GM21723 (cell line): ENCODE measurements at regions not wholly inside any gene's neighbourhood (a gene's known extent, or its start where the extent isn't known, plus 50 kb on each side); places are given as distances from the start of the nearest gene placed in this dataset.
"Not testable (repeated sequence)": the region's sequence is repeated elsewhere in the genome, so short reads cannot be mapped to it uniquely, and the experiment has no call there.

Source experiments
- ATAC-seq: cut with Tn5 transposase; IDR thresholded peaks from one replicate; pipeline ENCODE4 v1.9.1; 2021; ENCODE audit warnings: mild to moderate bottlenecking, moderate library complexity; ENCODE audit not compliant: unreplicated experiment

DNA sequence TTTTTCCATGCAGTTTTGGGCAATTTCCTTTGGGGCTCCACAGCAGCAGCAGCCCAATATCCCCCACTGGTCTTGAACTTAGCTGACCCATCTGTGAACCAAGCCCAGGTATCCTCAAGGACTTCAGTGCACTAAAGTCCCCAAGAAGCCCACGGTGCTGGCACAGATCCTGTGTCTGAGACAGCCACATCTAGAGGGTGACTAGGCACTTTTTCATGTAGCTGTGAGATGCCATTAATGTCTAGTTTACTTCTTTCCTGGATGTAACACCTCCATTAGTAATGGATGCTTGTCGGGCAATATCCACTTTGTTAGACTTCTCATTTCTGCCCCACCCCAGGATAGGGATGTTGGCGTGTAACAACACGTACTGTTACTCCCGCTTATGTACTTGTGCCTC, 117.9 kb downstream of the GPCPD1 start:
- no peak for ATAC-seq

DNA sequence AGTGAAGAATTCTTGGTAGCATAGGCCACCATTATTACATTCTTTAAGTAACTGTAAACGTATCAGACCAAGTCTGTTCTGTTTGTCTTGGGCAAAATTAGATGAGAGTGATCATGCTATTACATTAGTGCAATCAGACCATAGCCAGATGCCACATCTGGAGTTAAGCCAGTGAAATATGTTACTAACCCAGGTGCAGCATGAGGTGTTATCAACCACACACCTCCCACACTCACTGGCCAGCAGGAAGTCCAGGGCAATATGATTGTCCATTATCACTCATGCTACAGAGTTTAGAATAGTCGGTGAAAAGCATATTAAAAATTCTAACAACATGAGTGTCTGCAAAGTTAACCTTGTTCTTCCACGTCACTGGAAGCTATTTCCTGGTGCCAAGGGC, 119.4 kb downstream of the GPCPD1 start:
- no peak for ATAC-seq

DNA sequence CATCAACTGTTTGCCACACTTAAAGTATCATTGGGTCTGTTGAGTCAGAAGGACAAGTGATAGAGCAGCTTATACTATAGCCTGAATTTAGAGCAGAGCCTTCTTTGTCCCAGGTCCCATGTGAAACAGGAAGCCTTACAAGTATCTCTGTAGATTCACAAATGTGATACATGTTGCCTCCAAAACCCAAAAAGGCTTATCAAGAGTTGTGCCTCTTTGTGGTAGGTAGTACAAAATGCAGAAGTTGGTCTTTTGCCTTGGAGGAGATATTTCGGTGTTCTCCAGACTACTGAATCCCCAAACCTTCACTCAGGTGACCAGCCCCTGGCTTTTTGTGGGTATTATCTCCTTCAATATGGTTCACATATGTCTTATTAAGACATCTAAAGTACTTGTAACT, 121.2 kb downstream of the GPCPD1 start:
- no peak for ATAC-seq

DNA sequence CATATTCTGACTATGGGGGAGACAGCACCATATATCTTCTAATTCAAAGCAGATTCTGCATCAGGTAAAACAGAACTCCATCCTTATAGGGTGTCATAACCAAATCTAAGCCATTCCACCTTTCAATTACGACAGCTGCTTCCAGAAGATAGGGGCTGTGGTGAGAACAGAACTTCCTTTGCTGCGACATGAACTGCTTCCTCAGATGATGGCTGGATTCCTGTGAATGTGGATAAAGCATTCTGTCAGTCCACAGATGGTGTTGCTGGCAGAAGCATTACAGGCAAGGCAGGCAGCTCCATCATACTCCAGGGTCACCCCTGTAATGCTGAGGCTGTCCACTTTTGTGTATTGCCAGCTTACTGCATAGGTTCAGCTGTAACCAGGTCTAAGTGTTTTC, 122.0 kb downstream of the GPCPD1 start:
- no peak for ATAC-seq

DNA sequence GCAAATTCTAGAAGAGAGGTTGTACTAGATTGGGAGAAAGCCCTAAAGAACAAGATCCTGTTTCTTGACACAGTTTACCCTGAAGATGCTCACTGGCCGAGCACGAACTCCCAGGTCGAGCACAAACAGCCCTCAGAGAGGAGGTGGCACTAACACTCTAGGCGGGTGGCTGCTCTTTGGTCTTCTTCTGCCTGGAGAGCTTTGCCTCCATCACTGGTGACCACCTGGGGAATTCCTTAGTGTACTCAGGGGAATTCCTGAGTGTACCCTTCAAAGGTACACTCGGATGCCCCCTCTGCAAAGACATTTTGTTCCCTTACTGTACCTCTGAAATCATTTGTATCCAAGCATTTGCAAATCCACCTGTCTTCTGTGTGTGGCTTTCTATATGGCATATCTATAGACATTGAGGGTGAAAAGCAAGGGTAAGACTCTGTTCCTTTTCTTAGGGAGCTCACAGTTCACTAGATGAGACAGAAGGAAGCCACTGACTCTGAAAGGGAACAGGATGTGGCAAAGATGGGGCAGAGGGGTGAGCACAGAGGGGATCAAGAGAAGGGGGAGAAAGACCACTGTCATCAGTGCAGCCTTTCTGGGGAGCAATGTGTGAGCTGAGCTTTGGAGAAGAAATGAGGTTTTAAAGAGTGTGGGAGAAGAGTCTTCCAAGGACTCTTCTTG, 124.3 kb downstream of the GPCPD1 start:
- ATAC-seq: no peak

DNA sequence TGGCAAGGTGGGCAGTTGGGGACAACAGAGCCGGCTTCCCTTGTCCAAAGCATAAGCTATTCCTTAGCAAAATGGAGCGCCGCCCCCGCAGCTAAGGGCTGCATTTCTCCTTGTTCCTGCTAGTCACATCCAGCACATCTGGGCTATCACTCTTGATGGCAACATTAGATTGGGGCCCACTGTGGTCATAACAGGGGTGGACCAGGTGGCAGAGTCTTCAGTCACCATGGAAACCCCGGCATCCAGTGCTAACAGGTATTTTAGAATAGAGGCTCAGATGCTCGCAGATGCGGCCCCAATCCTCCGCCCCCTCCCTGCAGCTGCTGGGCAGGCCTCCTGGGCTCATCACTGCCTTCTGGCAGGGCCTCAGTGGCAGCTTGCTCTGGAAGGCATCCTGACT, 125.9 kb downstream of the GPCPD1 start:
- no peak for ATAC-seq

DNA sequence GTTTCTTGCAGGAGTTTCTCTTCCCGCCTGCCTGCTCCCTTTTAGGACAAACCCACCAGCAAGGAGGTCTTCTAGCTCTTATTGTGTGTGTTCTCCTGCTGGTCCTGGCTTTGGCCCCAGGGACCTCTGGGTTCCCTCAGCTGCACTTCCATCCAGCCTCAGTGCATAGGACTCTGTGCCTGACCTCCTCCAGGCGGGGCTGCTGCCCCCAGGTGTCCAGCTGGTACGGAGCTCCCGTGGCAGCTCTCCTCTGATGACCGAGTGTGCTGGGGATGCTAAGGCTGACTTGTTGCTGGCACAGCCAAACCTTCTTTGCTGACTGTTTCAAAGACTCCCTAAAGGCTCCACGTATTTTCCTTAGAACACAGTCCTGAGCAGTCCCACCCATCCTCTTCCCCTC, 126.5 kb downstream of the GPCPD1 start:
- no peak for ATAC-seq

DNA sequence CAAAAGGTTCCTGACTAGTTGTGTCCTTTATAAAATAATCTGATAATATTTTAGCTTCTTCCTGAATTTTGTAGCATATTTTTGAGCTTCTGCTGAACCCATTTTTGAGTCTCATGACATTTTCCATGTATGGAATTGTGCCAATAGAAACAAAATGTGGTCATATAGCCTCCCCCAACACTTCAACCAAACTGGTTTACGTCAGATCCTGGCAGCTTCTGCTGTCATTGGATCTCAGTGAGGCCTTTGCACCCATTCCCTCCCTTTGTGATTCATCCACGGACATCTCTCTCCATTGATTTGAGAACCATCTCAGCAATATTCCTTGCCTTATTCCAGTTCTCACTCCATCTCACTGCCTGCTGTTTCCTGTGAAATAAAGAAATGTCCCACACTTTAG, 128.0 kb downstream of the GPCPD1 start:
- ATAC-seq: no peak

DNA sequence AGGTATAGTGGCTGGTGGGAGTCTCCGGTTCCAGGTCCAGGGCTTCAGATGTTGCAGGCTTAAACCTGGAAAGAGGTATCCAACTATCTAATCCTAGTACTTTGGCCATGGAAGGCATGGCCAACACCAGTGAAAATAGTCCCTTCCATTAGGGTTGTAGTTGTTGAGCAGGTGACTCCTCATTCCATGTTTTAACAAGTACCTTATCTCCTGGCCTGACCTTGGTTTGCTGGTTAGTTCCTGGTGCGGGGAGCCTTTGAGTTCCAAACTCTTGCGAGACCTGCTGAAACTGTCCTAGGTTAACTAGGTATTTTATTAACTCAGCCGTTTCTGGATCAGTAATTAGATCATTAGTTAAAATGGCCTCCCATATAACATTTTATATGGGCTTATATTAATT, 128.9 kb downstream of the GPCPD1 start:
- ATAC-seq: no peak

DNA sequence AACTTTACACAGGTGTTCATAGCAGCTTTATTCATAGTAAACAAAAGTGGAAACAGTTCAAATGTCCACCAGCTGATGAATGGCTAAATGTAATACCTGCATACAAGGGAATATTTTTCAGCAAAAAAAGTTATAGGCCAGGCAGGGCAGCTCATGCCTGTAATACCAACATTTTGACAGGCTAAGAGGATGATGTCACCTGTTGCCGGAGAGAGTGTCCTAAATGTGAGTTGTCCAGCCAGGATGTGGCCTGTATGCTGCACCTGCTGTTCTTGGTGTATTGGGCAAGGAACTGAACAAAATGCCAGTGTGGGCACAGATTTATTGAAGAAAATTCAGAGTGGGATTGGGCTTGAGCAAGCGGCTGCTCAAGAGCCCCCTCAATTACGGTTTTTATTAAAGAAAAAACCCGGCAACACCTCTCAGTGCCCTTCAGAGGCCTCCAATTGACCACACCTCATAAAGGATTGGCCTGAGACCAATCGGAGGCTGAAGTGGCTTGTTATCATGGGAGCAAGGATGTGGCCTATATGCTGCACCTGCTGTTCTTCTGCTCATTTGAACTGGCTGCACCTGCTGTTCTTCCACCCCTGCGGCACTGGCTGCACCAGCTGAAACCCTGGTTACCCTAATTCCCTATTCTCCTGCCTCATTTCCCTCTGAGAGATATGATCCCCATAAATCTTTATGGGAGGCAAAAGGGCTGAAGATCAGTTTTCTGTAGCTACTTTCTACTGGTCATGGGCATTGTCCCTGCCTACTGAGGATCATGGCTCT, 129.8 kb downstream of the GPCPD1 start:
- ATAC-seq: no peak

DNA sequence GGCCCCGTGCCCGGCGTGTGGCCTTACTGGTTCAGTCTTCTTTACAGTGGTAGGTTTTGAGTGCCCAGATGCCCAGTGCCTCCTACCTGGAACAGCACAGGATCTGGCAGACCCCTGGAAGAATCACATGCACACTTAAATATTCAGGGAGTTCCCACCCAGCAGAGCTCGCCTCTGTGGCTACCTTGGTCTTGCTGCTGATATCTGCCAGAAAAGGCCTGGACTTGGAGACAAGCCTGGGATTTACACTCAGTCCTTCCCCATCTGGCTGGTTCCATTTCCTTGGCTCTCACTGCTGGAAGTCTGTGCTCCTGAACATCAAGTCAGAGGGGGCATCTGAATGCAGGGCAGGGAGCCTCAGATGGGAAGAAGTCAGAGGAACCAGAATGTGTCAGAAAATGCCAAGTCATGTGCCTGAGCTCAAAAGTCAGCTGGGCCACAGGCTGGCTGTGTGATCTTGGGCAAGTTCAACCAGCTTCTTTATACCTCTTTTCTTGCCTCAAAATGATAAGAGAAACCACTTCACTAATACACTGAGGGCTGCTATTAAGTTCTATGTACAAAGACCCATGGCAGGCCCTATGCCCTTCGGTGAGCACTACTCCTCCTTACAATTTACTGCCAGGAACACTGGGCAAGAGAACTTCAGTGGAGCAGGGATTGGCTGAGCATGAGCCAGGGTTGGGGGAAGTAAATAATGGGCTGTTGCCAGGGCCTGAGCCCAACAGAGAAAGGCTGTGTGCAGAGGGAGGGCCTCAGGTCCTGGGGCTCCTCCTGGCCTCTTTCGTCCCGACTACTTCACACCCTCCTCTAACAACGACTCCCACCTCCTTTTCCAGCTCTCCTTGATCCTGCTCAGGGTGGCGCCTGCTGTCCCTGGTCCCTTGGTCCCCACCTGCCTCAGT, 135.9 kb downstream of the GPCPD1 start:
- no peak for ATAC-seq

DNA sequence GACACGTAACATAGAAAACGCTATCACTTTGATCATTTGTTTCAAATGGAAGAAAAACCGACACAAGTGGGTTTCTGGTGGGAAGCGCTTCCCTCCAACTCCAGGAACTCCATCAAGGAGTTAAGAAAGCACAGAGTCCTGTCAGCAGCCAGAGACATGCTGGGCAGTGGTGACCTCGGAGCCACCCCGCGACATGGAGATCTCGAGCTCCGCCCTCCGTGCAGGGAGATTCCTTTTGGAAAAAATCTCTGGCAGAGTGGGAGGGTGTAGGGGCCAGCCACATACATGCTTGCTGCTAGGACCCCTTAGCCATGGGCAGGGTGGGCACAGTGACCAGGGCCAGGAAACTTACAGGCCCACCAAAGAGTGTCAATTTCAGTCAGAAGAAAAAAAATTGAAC, 138.9 kb downstream of the GPCPD1 start:
- not testable (repeated sequence) for ATAC-seq

DNA sequence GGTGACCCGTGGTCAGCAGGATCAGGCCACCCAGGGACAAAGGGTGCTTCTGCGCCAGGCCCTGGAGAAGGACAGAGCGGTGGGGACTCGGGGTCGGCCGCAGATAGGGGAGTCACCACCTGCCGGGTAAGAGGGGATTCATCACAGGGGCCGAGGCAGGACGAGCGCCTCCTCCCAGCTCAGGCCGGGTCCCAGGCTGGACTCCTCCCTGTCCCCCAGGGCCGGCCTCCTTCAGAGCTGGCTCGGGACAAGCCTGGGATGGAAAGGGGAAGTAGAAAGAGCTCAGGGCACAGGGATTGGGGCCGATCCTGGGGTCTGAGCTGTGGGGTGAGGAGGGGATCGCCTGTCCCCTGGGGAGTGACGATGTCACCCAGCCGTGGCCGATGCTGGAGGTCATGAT, 139.4 kb downstream of the GPCPD1 start:
- ATAC-seq: no peak

DNA sequence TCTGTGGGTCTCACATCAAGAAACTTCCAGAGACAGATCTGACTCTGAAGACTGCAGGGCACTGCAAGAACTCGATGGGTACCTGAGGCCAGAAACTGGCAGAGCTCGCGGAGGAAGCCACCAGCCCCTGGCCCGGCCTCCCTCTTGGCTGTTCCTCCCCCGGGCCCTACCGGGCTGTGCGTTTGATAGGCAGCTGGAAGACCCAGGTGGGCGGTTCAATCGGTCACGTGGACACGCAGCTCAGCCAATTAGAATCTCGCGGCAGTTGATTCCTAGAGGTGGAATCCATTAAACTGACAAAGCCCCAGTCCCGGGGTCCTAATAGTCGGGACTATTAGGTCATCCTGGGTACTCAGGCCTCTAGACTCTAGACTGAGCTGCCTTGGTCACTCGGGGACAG, 139.9 kb downstream of the GPCPD1 start:
- no peak for ATAC-seq

DNA sequence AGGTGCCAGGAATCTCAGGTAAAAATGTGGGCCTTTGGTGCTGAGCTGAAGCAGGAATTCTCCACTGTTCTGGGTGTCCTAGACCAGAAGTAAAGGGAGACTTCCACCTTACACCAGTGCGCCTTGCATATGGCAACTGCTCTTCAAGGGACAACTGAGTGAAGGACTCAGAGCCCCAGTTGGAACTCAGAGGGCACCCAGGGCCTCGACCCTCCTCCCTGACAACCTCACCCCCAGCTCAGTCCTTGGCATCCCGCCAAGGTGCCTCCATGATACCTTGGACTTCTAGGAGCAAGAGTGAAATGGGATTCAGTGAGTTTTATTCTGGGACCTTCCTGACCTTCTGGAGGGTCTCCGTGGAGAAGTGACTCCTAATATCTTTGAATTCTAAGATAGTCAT, 140.3 kb downstream of the GPCPD1 start:
- no peak for ATAC-seq

DNA sequence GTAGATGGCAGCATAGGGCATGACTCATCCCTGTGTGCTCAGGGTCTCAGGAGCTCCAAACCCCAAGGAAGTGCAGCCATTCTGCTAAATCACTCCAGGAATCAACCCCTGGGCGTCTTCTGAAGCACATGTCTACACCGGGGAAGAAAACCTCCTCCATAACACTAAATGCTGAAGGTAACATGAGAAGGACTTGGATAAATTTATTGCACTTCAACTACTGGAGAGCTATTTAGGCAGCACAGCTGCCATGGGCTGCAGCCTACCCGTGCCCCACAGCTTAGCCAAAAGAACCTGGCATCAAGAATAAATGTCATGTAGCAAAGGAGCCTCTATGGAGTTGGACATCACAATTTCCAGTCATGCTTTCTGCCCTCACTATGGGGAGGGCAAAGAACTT, 141.7 kb downstream of the GPCPD1 start:
- ATAC-seq: no peak

DNA sequence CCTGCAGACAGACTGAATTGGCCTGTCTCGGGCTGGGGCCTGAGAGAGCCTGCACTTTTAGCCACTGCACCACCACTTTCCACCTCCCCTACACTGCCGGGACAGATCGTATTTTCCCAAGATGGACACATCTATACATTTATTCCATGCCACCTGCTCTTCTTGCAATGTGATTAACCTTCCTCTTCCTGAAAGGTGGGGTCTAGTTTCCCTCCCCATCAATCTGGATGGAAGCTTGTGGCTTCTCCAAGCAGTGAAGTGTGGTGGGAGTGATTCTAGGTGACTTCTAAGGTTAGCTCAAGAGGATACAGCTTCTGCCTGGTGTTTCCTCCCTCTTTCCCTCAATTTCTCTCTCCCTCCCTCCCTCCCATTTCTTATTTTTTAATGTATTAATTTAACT, 143.7 kb downstream of the GPCPD1 start:
- no peak for ATAC-seq

DNA sequence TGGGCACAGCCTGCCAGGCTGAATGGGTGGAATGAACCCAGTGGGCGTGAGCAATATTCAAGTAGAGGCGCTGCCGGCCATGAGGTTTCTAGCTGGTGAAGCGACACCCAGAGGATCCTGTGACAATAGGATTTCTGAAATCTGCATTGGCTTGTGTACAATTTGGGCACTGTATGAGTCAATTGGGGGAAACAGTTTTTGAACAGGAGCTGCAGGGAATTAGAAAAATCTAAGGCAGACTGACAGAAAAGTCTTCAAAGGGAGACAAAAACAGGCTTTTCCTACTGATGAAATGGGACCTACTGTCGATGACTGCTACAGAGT, 145.2 kb downstream of the GPCPD1 start:
- no peak for ATAC-seq

DNA sequence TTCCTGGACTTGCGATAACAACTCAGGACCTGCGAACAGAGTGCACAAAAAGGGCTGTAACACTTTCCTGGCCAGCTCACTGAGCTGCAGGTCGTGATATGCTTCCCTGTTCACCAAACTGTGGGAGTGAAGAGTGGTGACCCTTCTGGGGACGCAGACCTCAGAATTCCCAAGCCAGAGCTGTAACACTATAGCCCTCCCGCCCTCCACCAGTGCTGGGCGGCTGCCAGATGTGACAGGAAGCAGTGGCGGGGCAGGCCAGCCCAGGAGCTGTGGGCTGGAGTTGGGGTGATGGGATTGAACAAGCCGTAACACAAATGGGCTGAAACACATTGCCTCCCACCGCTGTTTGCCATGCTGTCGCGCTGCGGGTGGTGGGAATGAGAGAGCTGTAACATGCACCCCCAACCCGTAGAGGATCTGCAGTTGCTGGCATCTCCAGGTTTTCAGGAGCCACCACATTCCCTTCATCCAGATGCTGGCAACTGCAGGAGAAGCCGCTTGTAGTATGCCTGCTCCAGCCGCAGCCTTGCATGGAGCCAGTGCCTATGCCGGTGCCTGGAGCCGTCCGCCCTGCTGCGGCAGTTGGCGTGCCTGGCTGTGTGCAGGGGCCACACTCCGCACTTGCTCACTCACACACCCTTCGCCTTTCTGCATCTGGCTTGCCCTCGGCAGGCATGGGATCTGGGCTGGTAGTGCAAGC, 145.8 kb downstream of the GPCPD1 start:
- ATAC-seq: no peak

DNA sequence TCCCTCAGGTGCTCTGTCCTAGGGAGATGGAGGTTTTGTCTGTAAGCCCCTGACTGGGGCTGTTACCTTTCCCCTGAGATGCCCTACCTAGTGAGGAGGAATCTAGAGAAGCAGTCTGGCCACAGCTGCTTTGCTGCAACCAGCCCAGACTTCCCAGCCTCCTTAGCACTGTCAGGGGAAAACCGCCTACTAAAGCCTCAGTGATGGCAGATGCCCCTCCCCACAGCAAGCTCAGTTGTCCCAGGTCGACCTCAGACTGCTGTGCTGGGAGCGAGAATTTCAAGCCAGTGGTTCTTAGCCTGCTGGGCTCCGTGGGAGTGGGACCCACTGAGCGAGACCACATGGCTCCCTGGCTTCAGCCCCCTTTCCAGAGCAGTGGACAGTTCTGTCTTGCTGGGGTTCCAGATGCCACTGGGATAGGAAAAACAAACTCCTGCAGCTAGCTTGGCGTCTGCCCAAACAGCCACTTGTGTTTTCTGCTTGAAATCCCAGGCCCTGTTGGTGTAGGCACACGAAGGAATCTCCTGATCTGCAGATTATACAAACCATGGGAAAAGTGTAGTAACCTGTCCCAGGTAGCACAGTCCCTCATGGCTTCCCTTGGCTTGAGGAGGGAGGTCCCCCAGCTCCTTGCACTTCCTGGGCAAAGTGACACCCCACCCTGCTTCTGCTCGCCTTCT, 146.4 kb upstream of the PROKR2 start:
- ATAC-seq: no peak

DNA sequence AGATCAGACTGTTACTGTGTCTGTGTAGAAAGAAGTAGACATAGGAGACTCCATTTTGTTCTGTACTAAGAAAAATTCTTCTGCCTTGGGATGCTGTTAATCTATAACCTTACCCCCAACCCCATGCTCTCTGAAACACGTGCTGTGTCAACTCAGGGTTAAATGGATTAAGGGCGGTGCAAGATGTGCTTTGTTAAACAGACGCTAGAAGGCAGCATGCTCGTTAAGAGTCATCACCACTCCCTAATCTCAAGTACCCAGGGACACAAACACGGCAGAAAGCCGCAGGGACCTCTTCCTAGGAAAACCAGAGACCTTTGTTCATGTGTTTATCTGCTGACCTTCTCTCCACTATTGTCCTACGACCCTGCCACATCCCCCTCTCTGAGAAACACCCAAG, 137.0 kb upstream of the PROKR2 start:
- not testable (repeated sequence) for ATAC-seq
